Upper lobe of left lung (tissue), 4 donors: ENCODE measurements at regions not wholly inside any gene's neighbourhood (a gene's known extent, or its start where the extent isn't known, plus 50 kb on each side); places are given as distances from the start of the nearest gene placed in this dataset.

Source experiments
- POLR2A ChIP-seq, 4 donors: fragments of 450-650 bp; IDR thresholded peaks; one replicate each; pipeline ENCODE4 v1.5.1; 2016 to 2017; ENCODE audit warnings: antibody characterized with exemption in 4 of 4, mild to moderate bottlenecking in 2 of 4
- POLR2AphosphoS5 ChIP-seq, 2 donors: sonication (generic); formaldehyde crosslinking; IDR thresholded peaks; one replicate each; pipeline ENCODE4 v1.5.1; 2017; ENCODE audit warnings: antibody characterized with exemption in 2 of 2
- TF ChIP-seq, protein P1 (sequence below), 6 experiments: fragments of 450-650 bp in 4 of 6; fragments of 200-600 bp in 2 of 6; sonication (generic) in 2 of 6; IDR thresholded peaks; one replicate each; pipeline ENCODE4 v1.5.1; 2016 to 2019; ENCODE audit warnings: antibody characterized with exemption in 6 of 6

DNA sequence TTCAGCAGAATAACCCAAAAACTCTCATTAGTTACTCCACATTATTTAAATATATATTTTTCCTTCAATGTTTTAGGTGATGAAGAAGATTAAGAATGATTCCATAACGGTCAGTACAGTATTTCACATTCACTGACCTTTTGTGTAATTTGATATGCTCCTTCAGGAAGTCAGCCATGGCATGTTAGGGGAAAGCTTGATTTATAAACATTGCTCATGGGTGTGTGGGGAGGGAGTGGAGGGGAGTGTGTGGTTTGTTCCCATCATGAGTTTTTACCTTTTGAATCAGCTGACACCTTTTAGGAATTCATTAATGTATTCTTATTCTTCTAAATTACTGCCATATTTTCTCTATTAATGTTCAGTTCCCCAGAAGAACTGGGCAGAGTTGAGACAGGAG is 240.2 kb downstream of the ATG4C start:
- TF ChIP-seq, protein P1, sequence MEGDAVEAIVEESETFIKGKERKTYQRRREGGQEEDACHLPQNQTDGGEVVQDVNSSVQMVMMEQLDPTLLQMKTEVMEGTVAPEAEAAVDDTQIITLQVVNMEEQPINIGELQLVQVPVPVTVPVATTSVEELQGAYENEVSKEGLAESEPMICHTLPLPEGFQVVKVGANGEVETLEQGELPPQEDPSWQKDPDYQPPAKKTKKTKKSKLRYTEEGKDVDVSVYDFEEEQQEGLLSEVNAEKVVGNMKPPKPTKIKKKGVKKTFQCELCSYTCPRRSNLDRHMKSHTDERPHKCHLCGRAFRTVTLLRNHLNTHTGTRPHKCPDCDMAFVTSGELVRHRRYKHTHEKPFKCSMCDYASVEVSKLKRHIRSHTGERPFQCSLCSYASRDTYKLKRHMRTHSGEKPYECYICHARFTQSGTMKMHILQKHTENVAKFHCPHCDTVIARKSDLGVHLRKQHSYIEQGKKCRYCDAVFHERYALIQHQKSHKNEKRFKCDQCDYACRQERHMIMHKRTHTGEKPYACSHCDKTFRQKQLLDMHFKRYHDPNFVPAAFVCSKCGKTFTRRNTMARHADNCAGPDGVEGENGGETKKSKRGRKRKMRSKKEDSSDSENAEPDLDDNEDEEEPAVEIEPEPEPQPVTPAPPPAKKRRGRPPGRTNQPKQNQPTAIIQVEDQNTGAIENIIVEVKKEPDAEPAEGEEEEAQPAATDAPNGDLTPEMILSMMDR (IDR thresholded peaks at IDR 0.05) = no peak
- TF ChIP-seq POLR2AphosphoS5 (IDR thresholded peaks at IDR 0.05) (no peak), POLR2A (IDR thresholded peaks at IDR 0.05) (no peak)
